SK-N-SH (cell line): ENCODE measurements at regions not wholly inside any gene's neighbourhood (a gene's known extent, or its start where the extent isn't known, plus 50 kb on each side); places are given as distances from the start of the nearest gene placed in this dataset.

Source experiments
- CTCF ChIA-PET: fragments of 300-600, 350-600 bp; formaldehyde crosslinking; extraction: SDS; loops from one replicate; lab custom pipeline; 2021; lab: Yijun Ruan, JAX
- POLR2A ChIA-PET: fragments of 350-600 bp; sonication (Branson Sonifier 250); formaldehyde crosslinking; extraction: SDS; loops from one replicate; lab custom pipeline; 2020; ENCODE audit warnings: antibody characterized with exemption, inconsistent platforms; lab: Yijun Ruan, JAX
- DNase-seq: peaks from one replicate; pipeline ENCODE4 v3.0.0; 2012
- H2AFZ ChIP-seq: fragments of 200-600 bp; sonication (generic); 2 replicates; pipeline ENCODE4 v1.8.1; 2016; ENCODE audit warnings: antibody characterized with exemption, mild to moderate bottlenecking, low read depth
- H3F3A ChIP-seq: fragments of 200-600 bp; sonication (generic); replicated peaks from 2 replicates; pipeline ENCODE3; 2016; ENCODE audit warnings: antibody characterized with exemption, mild to moderate bottlenecking; ENCODE audit not compliant: insufficient read depth
- H3K27ac ChIP-seq, 2 experiments: fragments of 200-500 bp in 1 of 2; fragments of 200-600 bp in 1 of 2; sonication (Bioruptor generic) in 1 of 2; sonication (generic), shearing (Covaris generic) in 1 of 2; 2 replicates each; pipeline versions ENCODE4 v1.5.1 to v1.6.1; 2014 to 2016; ENCODE audit warnings: low read depth in 2 of 2, inconsistent platforms in 1 of 2, low read length in 1 of 2, mild to moderate bottlenecking in 1 of 2, mixed read lengths in 1 of 2
- H3K27me3 ChIP-seq: fragments of 200-600 bp; sonication (generic), shearing (Covaris generic); 2 replicates; pipeline ENCODE4 v1.6.1; 2016; ENCODE audit warnings: mixed run types; ENCODE audit not compliant: insufficient read depth
- H3K36me3 ChIP-seq, 2 experiments: fragments of 200-500 bp in 1 of 2; fragments of 200-600 bp in 1 of 2; sonication (Bioruptor generic) in 1 of 2; sonication (generic) in 1 of 2; replicated peaks in 1 of 2; 2 replicates each; pipeline versions ENCODE3 to v1.5.1; 2014 to 2016; ENCODE audit warnings: low read length in 1 of 2, mild to moderate bottlenecking in 1 of 2; ENCODE audit not compliant: insufficient read depth in 2 of 2, control insufficient read depth in 1 of 2
- H3K4me1 ChIP-seq, 2 experiments: fragments of 200-500 bp in 1 of 2; fragments of 200-600 bp in 1 of 2; sonication (Bioruptor generic) in 1 of 2; sonication (generic), shearing (Covaris generic) in 1 of 2; 2 replicates each; pipeline versions ENCODE4 v1.5.1 to v1.6.1; 2014 to 2016; ENCODE audit warnings: low read depth in 1 of 2, low read length in 1 of 2, mixed run types in 1 of 2; ENCODE audit not compliant: insufficient read depth in 2 of 2, control insufficient read depth in 1 of 2
- H3K4me2 ChIP-seq: fragments of 200-600 bp; sonication (generic), shearing (Covaris generic); 2 replicates; pipeline ENCODE4 v1.6.1; 2017; ENCODE audit warnings: mixed run types
- H3K4me3 ChIP-seq, 2 experiments: fragments of 200-500 bp in 1 of 2; fragments of 200-600 bp in 1 of 2; sonication (Bioruptor generic) in 1 of 2; sonication (generic), shearing (Covaris generic) in 1 of 2; 2 replicates each; pipeline versions ENCODE4 v1.5.1 to v1.8.1; 2014 to 2016; ENCODE audit warnings: low read depth in 2 of 2, inconsistent platforms in 1 of 2, low read length in 1 of 2, mild to moderate bottlenecking in 1 of 2, mixed read lengths in 1 of 2, moderate library complexity in 1 of 2
- H3K79me2 ChIP-seq: fragments of 200-600 bp; sonication (generic); 2 replicates; pipeline ENCODE4 v1.8.1; 2017; ENCODE audit warnings: mild to moderate bottlenecking; ENCODE audit not compliant: insufficient read depth
- H3K9ac ChIP-seq: fragments of 200-600 bp; sonication (generic); 2 replicates; pipeline ENCODE4 v1.6.1; 2017; ENCODE audit warnings: mixed run types
- H3K9me2 ChIP-seq: fragments of 200-600 bp; sonication (generic); 2 replicates; pipeline ENCODE4 v1.6.1; 2017; ENCODE audit warnings: mixed run types
- H3K9me3 ChIP-seq: fragments of 200-600 bp; sonication (generic); 2 replicates; pipeline ENCODE4 v1.6.1; 2017; ENCODE audit warnings: mixed run types, mild to moderate bottlenecking, moderate library complexity
- H4K20me1 ChIP-seq: fragments of 200-600 bp; sonication (generic); 2 replicates; pipeline ENCODE4 v1.6.1; 2017; ENCODE audit warnings: mild to moderate bottlenecking, mixed run types; ENCODE audit not compliant: insufficient read depth
- FOSL2 ChIP-seq: IDR thresholded peaks from 2 replicates; pipeline ENCODE4 v1.4.0; 2012; ENCODE audit warnings: low read depth, mild to moderate bottlenecking, moderate library complexity, borderline replicate concordance
- FOXM1 ChIP-seq: IDR thresholded peaks from 2 replicates; pipeline ENCODE4 v1.4.0; 2012; ENCODE audit warnings: low read depth, mild to moderate bottlenecking
- GATA2 ChIP-seq: sonication (generic); formaldehyde crosslinking; IDR thresholded peaks from 2 replicates; pipeline ENCODE4 v1.5.0; 2020; ENCODE audit warnings: mild to moderate bottlenecking, missing genetic modification reagents
- NFIC ChIP-seq: IDR thresholded peaks from 2 replicates; pipeline ENCODE4 v1.4.0; 2012; ENCODE audit warnings: borderline replicate concordance
- POLR2AphosphoS5 ChIP-seq: IDR thresholded peaks from 2 replicates; pipeline ENCODE4 v1.6.1; 2012; ENCODE audit warnings: low read depth, low read length
- RAD21 ChIP-seq: IDR thresholded peaks from 2 replicates; pipeline ENCODE4 v1.6.1; 2012; ENCODE audit warnings: mild to moderate bottlenecking, low read length
- RFX5 ChIP-seq: IDR thresholded peaks from 2 replicates; pipeline ENCODE4 v1.6.1; 2012; ENCODE audit warnings: mild to moderate bottlenecking, improper control_type of control experiment, low read length
- RXRA ChIP-seq: IDR thresholded peaks from 2 replicates; pipeline ENCODE4 v1.4.0; 2012; ENCODE audit warnings: low read depth, mild to moderate bottlenecking, borderline replicate concordance
- SIN3A ChIP-seq: IDR thresholded peaks from 2 replicates; pipeline ENCODE4 v1.6.1; 2012; ENCODE audit warnings: low read depth, mild to moderate bottlenecking, low read length, moderate library complexity, borderline replicate concordance
- TAF1 ChIP-seq: IDR thresholded peaks from 2 replicates; pipeline ENCODE4 v1.6.1; 2012; ENCODE audit warnings: low read depth, mild to moderate bottlenecking, low read length, moderate library complexity, borderline replicate concordance
- TCF12 ChIP-seq: IDR thresholded peaks from 2 replicates; pipeline ENCODE4 v1.4.0; 2012
- WGBS: methylation state at CpG from one replicate; pipeline ENCODE4 v1.1.6; 2017; ENCODE audit warnings: low lambda C conversion rate; 5-methylcytosine and 5-hydroxymethylcytosine counted together
- TF ChIP-seq, protein P1 (sequence below): IDR thresholded peaks from 2 replicates; pipeline ENCODE4 v1.4.0; 2012; ENCODE audit warnings: low read depth
- TF ChIP-seq, protein P2 (sequence below): IDR thresholded peaks from 2 replicates; pipeline ENCODE4 v1.6.1; 2012; ENCODE audit warnings: mild to moderate bottlenecking, low read depth, low read length, moderate library complexity
- TF ChIP-seq, protein P3 (sequence below): IDR thresholded peaks from 2 replicates; pipeline ENCODE4 v1.4.0; 2012; ENCODE audit warnings: low read depth, borderline replicate concordance
- TF ChIP-seq, protein P4 (sequence below): IDR thresholded peaks from 2 replicates; pipeline ENCODE4 v1.4.0; 2012; ENCODE audit warnings: low read depth, borderline replicate concordance
- TF ChIP-seq, protein P5 (sequence below): fragments of 150-350 bp; IDR thresholded peaks from 2 replicates; pipeline ENCODE4 v1.6.1; 2017; ENCODE audit warnings: antibody characterized with exemption, low read length, low read depth, borderline replicate concordance

DNA sequence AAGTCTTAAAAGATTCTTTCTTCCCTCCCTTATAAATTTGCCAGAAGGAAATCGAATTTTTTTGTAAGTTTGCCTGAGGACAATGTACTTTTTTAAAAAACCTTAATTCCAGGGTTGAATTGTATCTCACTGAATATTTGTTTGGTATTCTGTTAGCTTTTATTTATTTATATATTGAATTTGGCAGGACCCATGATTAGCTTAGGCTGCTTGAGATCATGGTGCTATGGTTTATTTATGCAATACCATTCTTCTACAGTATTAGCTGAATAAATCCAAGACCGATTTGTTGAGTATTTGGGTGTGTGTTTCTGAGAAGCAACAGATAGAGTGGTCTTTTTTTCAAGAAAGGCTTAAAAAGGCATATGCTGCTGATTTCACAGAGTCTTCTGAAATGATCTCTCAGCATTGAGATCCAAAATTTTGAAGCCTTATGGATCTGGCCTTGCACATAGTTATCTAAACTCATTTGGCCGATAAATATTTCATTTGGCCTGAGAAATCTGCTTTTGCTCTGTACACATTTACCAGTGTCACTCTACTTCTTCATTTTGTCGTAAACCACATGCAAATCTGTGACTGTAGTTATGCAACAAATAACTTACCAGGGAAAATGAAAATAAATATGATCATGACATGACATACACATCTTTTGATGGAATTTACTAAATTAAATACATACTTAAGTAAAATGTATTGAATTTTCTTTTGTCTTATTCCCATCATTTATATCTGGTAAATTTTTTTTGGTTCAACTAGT, 265.8 kb upstream of the FLRT2 start:
- Histone ChIP-seq H3K36me3 (no peaks in the 10 kb centered on the region), H3K9ac (no peak overlapping the region), H3F3A (no peaks in the 10 kb centered on the region), H2AFZ (no peak overlapping the region), H4K20me1 (no peaks in the 10 kb centered on the region), H3K4me3 (no peak overlapping the region), H3K9me2 (no peaks in the 10 kb centered on the region), H3K79me2 (no peaks in the 10 kb centered on the region), H3K4me1 (no peaks in the 10 kb centered on the region), H3K4me2 (no peak overlapping the region), H3K27ac (no peak overlapping the region), H3K27me3 (no peaks in the 10 kb centered on the region), H3K9me3 (peaks cover 8% of the 10 kb centered on the region; the same call in 1 of the 2 replicates)
- DNase-seq = no peak
- ChIA-PET CTCF (no interaction called here), POLR2A (no interaction called here)
- 34% methylated on average over 4 of the region's 4 CpGs for WGBS
- TF ChIP-seq GATA2 (CRISPR knock-in tag) (no peak), NFIC (no peak), FOSL2 (no peak), RAD21 (no peak), FOXM1 (no peak), TCF12 (no peak), POLR2AphosphoS5 (no peak), SIN3A (no peak), RFX5 (no peak), RXRA (no peak), TAF1 (no peak)
- TF ChIP-seq, protein P1, sequence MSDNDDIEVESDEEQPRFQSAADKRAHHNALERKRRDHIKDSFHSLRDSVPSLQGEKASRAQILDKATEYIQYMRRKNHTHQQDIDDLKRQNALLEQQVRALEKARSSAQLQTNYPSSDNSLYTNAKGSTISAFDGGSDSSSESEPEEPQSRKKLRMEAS = no peak
- TF ChIP-seq, protein P2, sequence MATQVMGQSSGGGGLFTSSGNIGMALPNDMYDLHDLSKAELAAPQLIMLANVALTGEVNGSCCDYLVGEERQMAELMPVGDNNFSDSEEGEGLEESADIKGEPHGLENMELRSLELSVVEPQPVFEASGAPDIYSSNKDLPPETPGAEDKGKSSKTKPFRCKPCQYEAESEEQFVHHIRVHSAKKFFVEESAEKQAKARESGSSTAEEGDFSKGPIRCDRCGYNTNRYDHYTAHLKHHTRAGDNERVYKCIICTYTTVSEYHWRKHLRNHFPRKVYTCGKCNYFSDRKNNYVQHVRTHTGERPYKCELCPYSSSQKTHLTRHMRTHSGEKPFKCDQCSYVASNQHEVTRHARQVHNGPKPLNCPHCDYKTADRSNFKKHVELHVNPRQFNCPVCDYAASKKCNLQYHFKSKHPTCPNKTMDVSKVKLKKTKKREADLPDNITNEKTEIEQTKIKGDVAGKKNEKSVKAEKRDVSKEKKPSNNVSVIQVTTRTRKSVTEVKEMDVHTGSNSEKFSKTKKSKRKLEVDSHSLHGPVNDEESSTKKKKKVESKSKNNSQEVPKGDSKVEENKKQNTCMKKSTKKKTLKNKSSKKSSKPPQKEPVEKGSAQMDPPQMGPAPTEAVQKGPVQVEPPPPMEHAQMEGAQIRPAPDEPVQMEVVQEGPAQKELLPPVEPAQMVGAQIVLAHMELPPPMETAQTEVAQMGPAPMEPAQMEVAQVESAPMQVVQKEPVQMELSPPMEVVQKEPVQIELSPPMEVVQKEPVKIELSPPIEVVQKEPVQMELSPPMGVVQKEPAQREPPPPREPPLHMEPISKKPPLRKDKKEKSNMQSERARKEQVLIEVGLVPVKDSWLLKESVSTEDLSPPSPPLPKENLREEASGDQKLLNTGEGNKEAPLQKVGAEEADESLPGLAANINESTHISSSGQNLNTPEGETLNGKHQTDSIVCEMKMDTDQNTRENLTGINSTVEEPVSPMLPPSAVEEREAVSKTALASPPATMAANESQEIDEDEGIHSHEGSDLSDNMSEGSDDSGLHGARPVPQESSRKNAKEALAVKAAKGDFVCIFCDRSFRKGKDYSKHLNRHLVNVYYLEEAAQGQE = no peak
- TF ChIP-seq, protein P3, sequence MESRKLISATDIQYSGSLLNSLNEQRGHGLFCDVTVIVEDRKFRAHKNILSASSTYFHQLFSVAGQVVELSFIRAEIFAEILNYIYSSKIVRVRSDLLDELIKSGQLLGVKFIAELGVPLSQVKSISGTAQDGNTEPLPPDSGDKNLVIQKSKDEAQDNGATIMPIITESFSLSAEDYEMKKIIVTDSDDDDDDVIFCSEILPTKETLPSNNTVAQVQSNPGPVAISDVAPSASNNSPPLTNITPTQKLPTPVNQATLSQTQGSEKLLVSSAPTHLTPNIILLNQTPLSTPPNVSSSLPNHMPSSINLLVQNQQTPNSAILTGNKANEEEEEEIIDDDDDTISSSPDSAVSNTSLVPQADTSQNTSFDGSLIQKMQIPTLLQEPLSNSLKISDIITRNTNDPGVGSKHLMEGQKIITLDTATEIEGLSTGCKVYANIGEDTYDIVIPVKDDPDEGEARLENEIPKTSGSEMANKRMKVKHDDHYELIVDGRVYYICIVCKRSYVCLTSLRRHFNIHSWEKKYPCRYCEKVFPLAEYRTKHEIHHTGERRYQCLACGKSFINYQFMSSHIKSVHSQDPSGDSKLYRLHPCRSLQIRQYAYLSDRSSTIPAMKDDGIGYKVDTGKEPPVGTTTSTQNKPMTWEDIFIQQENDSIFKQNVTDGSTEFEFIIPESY = no peak
- TF ChIP-seq, protein P4, sequence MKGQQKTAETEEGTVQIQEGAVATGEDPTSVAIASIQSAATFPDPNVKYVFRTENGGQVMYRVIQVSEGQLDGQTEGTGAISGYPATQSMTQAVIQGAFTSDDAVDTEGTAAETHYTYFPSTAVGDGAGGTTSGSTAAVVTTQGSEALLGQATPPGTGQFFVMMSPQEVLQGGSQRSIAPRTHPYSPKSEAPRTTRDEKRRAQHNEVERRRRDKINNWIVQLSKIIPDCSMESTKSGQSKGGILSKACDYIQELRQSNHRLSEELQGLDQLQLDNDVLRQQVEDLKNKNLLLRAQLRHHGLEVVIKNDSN = no peak
- TF ChIP-seq, protein P5, sequence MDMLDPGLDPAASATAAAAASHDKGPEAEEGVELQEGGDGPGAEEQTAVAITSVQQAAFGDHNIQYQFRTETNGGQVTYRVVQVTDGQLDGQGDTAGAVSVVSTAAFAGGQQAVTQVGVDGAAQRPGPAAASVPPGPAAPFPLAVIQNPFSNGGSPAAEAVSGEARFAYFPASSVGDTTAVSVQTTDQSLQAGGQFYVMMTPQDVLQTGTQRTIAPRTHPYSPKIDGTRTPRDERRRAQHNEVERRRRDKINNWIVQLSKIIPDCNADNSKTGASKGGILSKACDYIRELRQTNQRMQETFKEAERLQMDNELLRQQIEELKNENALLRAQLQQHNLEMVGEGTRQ = no peak
